Thyroid gland (tissue), 4 donors: ENCODE measurements at regions not wholly inside any gene's neighbourhood (a gene's known extent, or its start where the extent isn't known, plus 50 kb on each side); places are given as distances from the start of the nearest gene placed in this dataset.

Experiments used
- DNase-seq, 2 donors: peaks; one replicate each; pipeline ENCODE4 v3.0.0-alpha.2; 2019
- H3K27ac ChIP-seq, 3 donors: fragments of 200-600 bp; sonication (generic); 1 replicate in 2 of 3; 2 replicates in 1 of 3; pipeline ENCODE4 v1.5.1; 2016 to 2019; ENCODE audit warnings: mild to moderate bottlenecking in 1 of 3, moderate library complexity in 1 of 3
- H3K27me3 ChIP-seq: fragments of 200-600 bp; sonication (generic); one replicate; pipeline ENCODE4 v1.5.1; 2019
- H3K36me3 ChIP-seq, 2 donors: fragments of 200-600 bp; sonication (generic); one replicate each; pipeline ENCODE4 v1.5.1; 2016 to 2019
- H3K4me1 ChIP-seq, 2 donors: fragments of 200-600 bp; sonication (generic); one replicate each; pipeline ENCODE4 v1.5.1; 2017 to 2019
- H3K4me3 ChIP-seq, 3 donors: fragments of 200-600 bp; sonication (generic); replicated peaks in 1 of 3; 1 replicate in 2 of 3; 2 replicates in 1 of 3; pipeline ENCODE4 v1.5.1; 2016; ENCODE audit warnings: mild to moderate bottlenecking in 1 of 3
- H3K9me3 ChIP-seq: fragments of 200-600 bp; sonication (generic); one replicate; pipeline ENCODE4 v1.5.1; 2017
- POLR2A ChIP-seq, 2 donors: fragments of 450-650 bp; IDR thresholded peaks; one replicate each; pipeline ENCODE4 v1.6.1; 2017; ENCODE audit warnings: antibody characterized with exemption in 2 of 2, mild to moderate bottlenecking in 2 of 2, moderate library complexity in 1 of 2
- WGBS, 2 donors: methylation state at CpG; one replicate each; pipeline ENCODE4 v1.1.5; 2017; 5-methylcytosine and 5-hydroxymethylcytosine counted together
- intact Hi-C: fragments of 100-400 bp; cut with DNase I; formaldehyde crosslinking; loops from one replicate; pipeline ENCODE4 v1.15.1; 2023
- TF ChIP-seq, protein P1 (sequence below), 6 experiments: fragments of 200-600 bp in 3 of 6; fragments of 450-650 bp in 3 of 6; sonication (generic) in 3 of 6; IDR thresholded peaks; one replicate each; pipeline ENCODE4 v1.5.1; 2016 to 2019; ENCODE audit warnings: antibody characterized with exemption in 6 of 6, mild to moderate bottlenecking in 2 of 6, inconsistent platforms in 1 of 6, moderate library complexity in 1 of 6

- H3K36me3 ChIP-seq: no peaks in the 10 kb centered on the region
- WGBS, 2 donors: 64 to 70% methylated on average over 7 of the region's 7 CpGs
- no peaks in the 10 kb centered on the region for H3K9me3 ChIP-seq
- DNase-seq: peak in 1 of 2 donors; percentile 3
- intact Hi-C loops: no loop called here
- H3K27ac ChIP-seq: no peak overlapping the region
- no peaks in the 10 kb centered on the region for H3K27me3 ChIP-seq
- H3K4me3 ChIP-seq: no peak overlapping the region
- TF ChIP-seq POLR2A (IDR thresholded peaks at IDR 0.05): no peak
- TF ChIP-seq, protein P1, sequence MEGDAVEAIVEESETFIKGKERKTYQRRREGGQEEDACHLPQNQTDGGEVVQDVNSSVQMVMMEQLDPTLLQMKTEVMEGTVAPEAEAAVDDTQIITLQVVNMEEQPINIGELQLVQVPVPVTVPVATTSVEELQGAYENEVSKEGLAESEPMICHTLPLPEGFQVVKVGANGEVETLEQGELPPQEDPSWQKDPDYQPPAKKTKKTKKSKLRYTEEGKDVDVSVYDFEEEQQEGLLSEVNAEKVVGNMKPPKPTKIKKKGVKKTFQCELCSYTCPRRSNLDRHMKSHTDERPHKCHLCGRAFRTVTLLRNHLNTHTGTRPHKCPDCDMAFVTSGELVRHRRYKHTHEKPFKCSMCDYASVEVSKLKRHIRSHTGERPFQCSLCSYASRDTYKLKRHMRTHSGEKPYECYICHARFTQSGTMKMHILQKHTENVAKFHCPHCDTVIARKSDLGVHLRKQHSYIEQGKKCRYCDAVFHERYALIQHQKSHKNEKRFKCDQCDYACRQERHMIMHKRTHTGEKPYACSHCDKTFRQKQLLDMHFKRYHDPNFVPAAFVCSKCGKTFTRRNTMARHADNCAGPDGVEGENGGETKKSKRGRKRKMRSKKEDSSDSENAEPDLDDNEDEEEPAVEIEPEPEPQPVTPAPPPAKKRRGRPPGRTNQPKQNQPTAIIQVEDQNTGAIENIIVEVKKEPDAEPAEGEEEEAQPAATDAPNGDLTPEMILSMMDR (IDR thresholded peaks at IDR 0.05): no peak
- no peaks in the 10 kb centered on the region for H3K4me1 ChIP-seq
Measured at GRCh38 chr9:113753398-113754119, 122.5 kb upstream of the ZNF618 start.

GRCh38 chr9:113754739-113755138 lies 121.4 kb upstream of the ZNF618 start:
- DNase-seq: no peak
- no peak overlapping the region for H3K4me3 ChIP-seq
- WGBS, 2 donors: 88 to 92% methylated on average over 2 of the region's 2 CpGs
- H3K4me1 ChIP-seq: no peaks in the 10 kb centered on the region
- H3K27ac ChIP-seq: no peak overlapping the region
- TF ChIP-seq POLR2A (IDR thresholded peaks at IDR 0.05): no peak
- TF ChIP-seq, protein P1 (IDR thresholded peaks at IDR 0.05): no peak
- intact Hi-C loops: no loop called here
- H3K9me3 ChIP-seq: no peaks in the 10 kb centered on the region
- no peaks in the 10 kb centered on the region for H3K27me3 ChIP-seq
- H3K36me3 ChIP-seq: no peaks in the 10 kb centered on the region

DNA sequence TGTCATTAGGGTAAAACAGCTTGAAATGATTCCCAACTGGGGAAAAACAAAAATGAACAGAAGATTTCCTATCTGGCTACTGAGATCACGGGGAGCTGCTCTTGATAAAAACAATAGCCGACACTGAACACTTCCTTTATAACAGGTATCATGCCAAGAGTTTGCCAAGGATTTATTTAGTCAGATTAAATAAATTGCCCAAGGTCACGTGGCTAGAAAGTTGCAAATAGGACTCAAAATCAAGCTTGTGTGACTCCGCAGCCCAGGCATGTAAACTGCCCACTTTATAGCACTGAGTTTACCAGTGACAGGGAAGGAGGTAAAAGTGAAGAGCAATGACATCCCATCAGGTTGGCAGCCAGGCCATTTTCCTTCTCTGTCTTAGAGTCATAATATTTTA lies 120.7 kb upstream of the ZNF618 start:
- no peaks in the 10 kb centered on the region for H3K4me1 ChIP-seq
- intact Hi-C loops: no loop called here
- no peak overlapping the region for H3K4me3 ChIP-seq
- no peaks in the 10 kb centered on the region for H3K9me3 ChIP-seq
- no peak overlapping the region for H3K27ac ChIP-seq
- H3K36me3 ChIP-seq: no peaks in the 10 kb centered on the region
- no peaks in the 10 kb centered on the region for H3K27me3 ChIP-seq
- 77 to 84% methylated on average over 4 of the region's 4 CpGs for WGBS, 2 donors
- TF ChIP-seq POLR2A (IDR thresholded peaks at IDR 0.05): no peak
- TF ChIP-seq, protein P1 (IDR thresholded peaks at IDR 0.05): no peak
- DNase-seq: no peak

DNA sequence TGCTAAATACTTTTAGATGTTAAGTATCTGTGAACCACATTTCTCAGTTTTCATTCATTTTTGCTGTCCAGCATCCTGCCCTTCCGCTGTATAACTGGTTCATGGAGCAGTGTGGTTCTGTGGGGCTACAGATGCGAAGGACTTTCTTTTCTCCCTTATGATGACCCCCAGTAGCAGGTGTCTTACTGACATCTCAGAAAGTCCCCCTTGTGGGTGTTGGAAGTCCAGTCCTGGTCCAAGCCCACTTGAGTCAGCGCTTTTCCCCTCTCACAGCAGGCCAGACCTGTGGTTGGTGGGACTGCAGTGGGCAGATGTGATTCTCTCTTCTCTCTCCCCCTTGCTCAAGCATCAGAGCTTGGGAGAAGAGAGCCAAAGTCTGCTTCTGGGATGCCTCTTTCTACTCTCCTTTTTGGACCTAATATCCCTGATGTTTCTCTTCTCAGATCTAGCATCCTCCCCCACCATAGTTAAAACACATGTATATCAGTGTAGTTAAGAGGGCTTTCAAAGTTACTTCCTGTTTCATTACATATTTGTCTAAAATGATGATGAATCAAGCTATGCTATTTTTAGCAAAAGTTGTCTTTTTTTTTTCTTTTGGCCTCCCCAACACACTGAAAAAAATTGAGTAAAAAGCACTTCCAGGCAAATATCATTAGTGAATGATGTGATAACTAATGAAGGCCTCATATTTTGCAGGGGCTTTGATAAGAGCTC lies 119.5 kb upstream of the ZNF618 start:
- Histone ChIP-seq H3K9me3 (no peaks in the 10 kb centered on the region), H3K4me1 (no peaks in the 10 kb centered on the region), H3K27me3 (no peaks in the 10 kb centered on the region), H3K4me3 (no peak overlapping the region), H3K27ac (no peak overlapping the region), H3K36me3 (no peaks in the 10 kb centered on the region)
- TF ChIP-seq POLR2A (IDR thresholded peaks at IDR 0.05): no peak
- TF ChIP-seq, protein P1 (IDR thresholded peaks at IDR 0.05): no peak
- WGBS, 2 donors: 94% methylated on average over 3 of the region's 3 CpGs
- intact Hi-C loops: no loop called here
- no peak for DNase-seq

DNA sequence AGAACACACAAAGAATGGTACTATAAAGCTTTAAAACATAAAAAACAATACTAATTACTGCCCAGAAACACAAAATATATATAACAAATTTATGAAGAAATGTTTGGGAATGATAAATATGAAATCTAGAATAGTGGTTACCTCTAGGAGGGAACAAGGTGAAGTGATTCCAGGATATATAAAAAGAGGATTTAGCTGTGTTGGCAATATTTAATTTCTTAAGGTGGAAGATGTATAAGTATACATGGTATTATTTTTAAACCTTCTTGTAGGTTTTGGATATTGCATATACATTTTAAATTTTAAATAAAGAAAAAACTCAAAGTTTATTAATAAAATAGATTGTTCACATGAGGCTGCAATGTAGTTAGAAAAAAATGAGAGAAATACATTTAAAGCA lies 112.7 kb upstream of the ZNF618 start:
- no peaks in the 10 kb centered on the region for H3K9me3 ChIP-seq
- H3K36me3 ChIP-seq: no peaks in the 10 kb centered on the region
- no peaks in the 10 kb centered on the region for H3K27me3 ChIP-seq
- TF ChIP-seq, protein P1 (IDR thresholded peaks at IDR 0.05): no peak
- no peak for TF ChIP-seq POLR2A (IDR thresholded peaks at IDR 0.05)
- no peaks in the 10 kb centered on the region for H3K4me1 ChIP-seq
- intact Hi-C loops: no loop called here
- no peak overlapping the region for H3K27ac ChIP-seq
- H3K4me3 ChIP-seq: no peak overlapping the region
- DNase-seq: no peak
